Loucy (cell line): ENCODE measurements at regions not wholly inside any gene's neighbourhood (a gene's known extent, or its start where the extent isn't known, plus 50 kb on each side); places are given as distances from the start of the nearest gene placed in this dataset.

Source experiments
- H2AFZ ChIP-seq: fragments of 200-600 bp; sonication (generic); 2 replicates; pipeline ENCODE4 v1.6.0; 2016; ENCODE audit warnings: antibody characterized with exemption, mild to moderate bottlenecking, low read length, moderate library complexity
- H3F3A ChIP-seq: fragments of 200-600 bp; 2 replicates; pipeline ENCODE4 v1.6.0; 2016; ENCODE audit warnings: antibody characterized with exemption, low read depth, mild to moderate bottlenecking
- H3K27me3 ChIP-seq: fragments of 200-600 bp; sonication (generic); 2 replicates; pipeline ENCODE4 v1.6.1; 2014; ENCODE audit warnings: low read length, mild to moderate bottlenecking; ENCODE audit not compliant: insufficient read depth, poor library complexity, severe bottlenecking
- H3K36me3 ChIP-seq: fragments of 200-600 bp; sonication (generic); 2 replicates; pipeline ENCODE4 v1.6.1; 2016; ENCODE audit warnings: low read length; ENCODE audit not compliant: insufficient read depth
- H3K4me1 ChIP-seq: fragments of 200-600 bp; sonication (generic); 2 replicates; pipeline ENCODE4 v1.5.1; 2014; ENCODE audit warnings: low read length, mild to moderate bottlenecking; ENCODE audit not compliant: insufficient read depth, poor library complexity, severe bottlenecking
- H3K4me2 ChIP-seq: fragments of 200-600 bp; sonication (generic); 2 replicates; pipeline ENCODE4 v1.6.0; 2014; ENCODE audit warnings: antibody characterized with exemption, low read length, low read depth, mild to moderate bottlenecking; ENCODE audit not compliant: poor library complexity, severe bottlenecking
- H3K4me3 ChIP-seq: fragments of 200-600 bp; sonication (generic); 2 replicates; pipeline ENCODE4 v1.5.1; 2014; ENCODE audit warnings: low read length, mild to moderate bottlenecking, mixed read lengths; ENCODE audit not compliant: poor library complexity, severe bottlenecking
- H3K79me2 ChIP-seq: fragments of 200-600 bp; sonication (generic); 2 replicates; pipeline ENCODE4 v1.6.1; 2014; ENCODE audit warnings: low read length; ENCODE audit not compliant: insufficient read depth
- H3K9ac ChIP-seq: fragments of 200-600 bp; sonication (generic); 2 replicates; pipeline ENCODE4 v1.6.0; 2014; ENCODE audit warnings: mild to moderate bottlenecking, low read depth, low read length, moderate library complexity; ENCODE audit not compliant: poor library complexity, severe bottlenecking
- H3K9me2 ChIP-seq: fragments of 200-600 bp; sonication (generic); replicated peaks from 2 replicates; pipeline ENCODE4 v1.6.1; 2016; ENCODE audit warnings: low read depth, low read length, mixed read lengths
- H3K9me3 ChIP-seq: fragments of 200-600 bp; sonication (generic); 2 replicates; pipeline ENCODE4 v1.6.1; 2014; ENCODE audit warnings: mild to moderate bottlenecking, antibody characterized with exemption, low read length, low read depth; ENCODE audit not compliant: insufficient read depth
- H4K20me1 ChIP-seq: fragments of 200-600 bp; sonication (generic); 2 replicates; pipeline ENCODE4 v1.6.0; 2014; ENCODE audit warnings: antibody characterized with exemption, low read length, mild to moderate bottlenecking; ENCODE audit not compliant: insufficient read depth, poor library complexity, severe bottlenecking
- CTCF ChIP-seq: fragments of 200-600 bp; sonication (generic); conservative IDR thresholded peaks from 2 replicates; pipeline ENCODE4 v1.5.1; 2014; ENCODE audit warnings: mild to moderate bottlenecking, antibody characterized with exemption, low read length
- EZH2phosphoT487 ChIP-seq: fragments of 200-600 bp; IDR thresholded peaks from 2 replicates; pipeline ENCODE4 v1.6.1; 2018; ENCODE audit warnings: antibody characterized with exemption, mild to moderate bottlenecking, moderate library complexity, borderline replicate concordance

GRCh38 chr16:59733321-59733720, 999.2 kb upstream of the GOT2 start:
- Histone ChIP-seq H3K4me2 (no peak overlapping the region), H2AFZ (no peak overlapping the region), H3K9me2 (0 out of 2 replicates have a peak, but pooled peaks cover 6% of the 10 kb centered on the region), H3K9me3 (0 out of 2 replicates have a peak, but pooled peaks cover 3% of the 10 kb centered on the region), H3F3A (no peaks in the 10 kb centered on the region), H3K36me3 (no peaks in the 10 kb centered on the region), H3K9ac (no peak overlapping the region), H4K20me1 (no peaks in the 10 kb centered on the region), H3K27me3 (no peaks in the 10 kb centered on the region), H3K79me2 (no peaks in the 10 kb centered on the region), H3K4me3 (no peak overlapping the region), H3K4me1 (no peaks in the 10 kb centered on the region)
- TF ChIP-seq EZH2phosphoT487 = no peak
- TF ChIP-seq CTCF = no peak

- Histone ChIP-seq H3K36me3 (no peaks in the 10 kb centered on the region), H3K4me3 (no peak overlapping the region), H3K4me2 (no peak overlapping the region), H3K9ac (no peak overlapping the region), H2AFZ (no peak overlapping the region), H3F3A (no peaks in the 10 kb centered on the region), H3K9me3 (0 out of 2 replicates have a peak, but pooled peaks cover 3% of the 10 kb centered on the region), H4K20me1 (no peaks in the 10 kb centered on the region), H3K9me2 (no peaks in the 10 kb centered on the region), H3K79me2 (no peaks in the 10 kb centered on the region), H3K4me1 (no peaks in the 10 kb centered on the region), H3K27me3 (no peaks in the 10 kb centered on the region)
- TF ChIP-seq CTCF = no peak
- TF ChIP-seq EZH2phosphoT487 = no peak
These were observed 995.5 kb upstream of the GOT2 start for GRCh38 chr16:59729613-59730012.

- Histone ChIP-seq H3K9me2 (no peaks in the 10 kb centered on the region), H3K79me2 (no peaks in the 10 kb centered on the region), H3K9ac (no peak overlapping the region), H4K20me1 (no peaks in the 10 kb centered on the region), H3K27me3 (no peaks in the 10 kb centered on the region), H3F3A (no peaks in the 10 kb centered on the region), H3K4me1 (no peaks in the 10 kb centered on the region), H3K36me3 (no peaks in the 10 kb centered on the region), H3K9me3 (no peaks in the 10 kb centered on the region), H3K4me2 (no peak overlapping the region), H2AFZ (no peak overlapping the region), H3K4me3 (no peak overlapping the region)
- no peak for TF ChIP-seq CTCF
- no peak for TF ChIP-seq EZH2phosphoT487
These were observed 985.0 kb upstream of the GOT2 start for GRCh38 chr16:59719121-59719520.
